UCSD-AML1 (cell line): ENCODE measurements at regions not wholly inside any gene's neighbourhood (a gene's known extent, or its start where the extent isn't known, plus 50 kb on each side); places are given as distances from the start of the nearest gene placed in this dataset.

ENCODE experiments used
- DNase-seq: peaks from one replicate; lab custom pipeline; 2025; ENCODE audit not compliant: unreplicated experiment; lab: John Stamatoyannopoulos, UW

- DNase-seq = no peak
These were observed 144.1 kb upstream of the MGAT5 start for GRCh38 chr2:134109725-134110124.

GRCh38 chr2:134110532-134110931, 143.3 kb upstream of the MGAT5 start:
- DNase-seq = no peak

DNA sequence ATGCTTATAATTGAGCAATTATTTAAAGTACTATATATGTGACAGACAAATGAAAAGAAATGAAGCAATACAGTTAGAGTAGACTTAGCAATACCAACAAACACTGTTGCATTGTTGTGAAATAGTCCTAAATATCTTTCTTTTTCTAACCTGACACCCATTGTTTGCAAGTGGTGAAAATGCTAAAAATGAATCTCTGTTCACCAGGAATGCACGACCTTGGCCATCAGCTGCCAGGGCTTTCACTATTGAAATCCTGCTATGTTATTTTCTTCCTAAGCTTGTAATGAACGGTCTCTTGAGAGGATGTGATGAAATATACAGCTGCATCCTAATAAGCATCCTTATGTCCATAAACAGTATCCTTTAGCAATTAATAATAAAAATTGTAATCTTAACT, 136.2 kb upstream of the MGAT5 start:
- no peak for DNase-seq

GRCh38 chr2:134118279-134119116, 135.4 kb upstream of the MGAT5 start:
- peak; percentile 65 for DNase-seq

DNA sequence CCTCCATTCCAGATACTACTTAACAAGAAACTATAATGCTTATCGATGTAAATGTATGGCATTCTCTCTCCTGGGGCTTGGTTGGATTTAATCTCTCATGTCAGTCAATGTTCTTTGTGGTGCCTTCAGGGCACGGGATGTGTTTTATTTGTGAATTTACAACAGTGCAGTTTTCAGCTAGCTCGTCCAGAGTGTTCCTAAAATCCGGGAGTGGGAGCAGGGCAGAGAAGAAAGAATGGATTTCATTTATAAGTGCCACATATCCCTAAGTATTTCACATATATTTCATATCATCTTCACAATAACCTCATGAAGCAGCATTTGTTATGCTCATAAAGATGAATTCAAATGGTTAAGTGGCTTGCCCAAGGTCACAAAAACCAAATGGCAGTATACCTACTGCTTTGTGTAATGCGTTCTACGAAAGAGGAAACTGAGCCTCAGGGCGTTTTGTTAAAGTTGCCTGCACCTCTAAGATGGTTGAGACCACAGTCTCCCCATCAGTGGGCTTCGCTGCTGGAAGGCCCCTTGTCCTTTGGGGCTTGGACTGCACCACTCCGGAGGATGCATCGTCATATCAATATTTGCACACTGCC, 134.7 kb upstream of the MGAT5 start:
- no peak for DNase-seq

GRCh38 chr2:134119713-134120405, 134.0 kb upstream of the MGAT5 start:
- peak; percentile 90 for DNase-seq

DNA sequence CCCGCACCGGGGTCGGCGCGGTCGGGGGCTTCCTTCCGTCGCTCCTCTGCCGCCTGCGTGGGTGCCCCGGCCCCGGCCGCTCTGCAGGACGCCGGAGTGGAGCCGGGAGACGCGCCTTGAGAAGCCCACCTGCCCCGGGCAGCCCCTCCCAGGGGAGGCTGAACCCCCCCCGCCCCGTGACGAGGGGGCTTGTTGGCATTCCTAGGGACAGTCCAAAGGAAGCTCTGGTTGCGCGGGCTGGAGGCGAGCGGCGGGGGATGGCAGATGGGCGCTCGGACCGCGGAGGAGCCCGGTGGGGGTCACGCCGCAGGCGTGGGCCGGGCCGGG, 133.5 kb upstream of the MGAT5 start:
- DNase-seq = no peak

DNA sequence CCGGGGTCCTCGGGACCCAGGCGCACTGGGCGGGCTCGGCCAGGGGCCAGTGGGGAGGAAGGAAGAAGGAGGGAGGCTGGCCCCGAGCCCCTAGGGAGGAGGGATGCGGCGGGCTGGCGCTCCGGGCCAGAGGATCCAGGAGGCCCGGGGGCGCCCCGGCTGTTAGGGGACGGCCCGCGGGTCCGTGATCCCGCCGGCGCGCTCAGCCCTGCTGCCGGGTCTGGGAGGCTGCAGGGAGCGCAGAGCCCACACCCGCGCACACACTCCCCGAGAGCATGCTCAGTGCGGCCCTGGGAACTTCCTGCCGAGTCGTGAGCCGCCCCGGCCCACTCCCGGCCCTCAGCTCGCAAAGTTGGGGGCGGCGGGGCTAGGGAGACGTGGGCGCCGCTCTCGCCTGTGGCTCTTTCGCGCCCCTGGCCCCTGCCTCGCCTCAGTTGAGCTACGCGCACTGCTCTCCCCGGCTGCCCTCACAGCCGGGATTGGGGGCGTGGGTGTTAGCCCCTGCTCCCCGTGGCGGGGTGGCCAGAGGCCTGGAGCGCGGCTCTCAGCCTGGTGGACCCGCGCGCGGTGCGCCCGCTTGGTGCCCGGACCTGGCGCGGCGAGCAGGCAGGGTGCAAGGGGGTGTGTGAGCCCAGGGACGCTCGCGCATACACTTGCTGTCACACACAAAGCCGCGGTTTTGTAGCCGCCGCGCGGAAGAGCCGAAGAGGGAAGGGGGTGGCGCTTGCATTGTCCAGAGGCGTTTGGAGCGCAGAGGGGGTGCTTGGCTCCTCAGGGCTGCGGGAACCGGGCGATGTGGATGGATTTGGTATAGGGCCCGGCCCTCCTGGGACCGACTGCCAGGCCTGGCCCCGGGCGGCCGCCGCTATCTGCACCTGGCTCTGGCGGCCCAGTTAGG, 132.9 kb upstream of the MGAT5 start:
- peak; percentile 66 for DNase-seq

DNA sequence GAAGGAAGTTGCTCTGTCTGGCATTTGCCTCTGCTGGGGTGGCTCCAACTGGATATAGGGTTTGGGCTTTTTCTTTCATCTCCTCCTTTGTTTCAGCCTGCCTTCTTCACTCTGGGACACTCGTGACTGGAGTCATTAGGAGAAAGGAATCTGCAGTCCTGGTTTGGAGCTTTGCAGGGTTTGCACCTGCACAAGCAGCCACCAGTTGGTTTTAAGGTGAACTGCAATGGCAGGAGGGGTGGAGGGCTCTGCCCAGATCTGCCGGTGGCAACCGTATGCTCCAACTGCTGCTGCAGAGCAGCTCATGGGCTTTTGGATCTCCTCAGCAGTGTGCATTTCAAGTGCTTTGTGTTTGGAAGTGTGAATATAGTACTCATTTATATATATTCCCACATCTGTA, 131.3 kb upstream of the MGAT5 start:
- DNase-seq = no peak

DNA sequence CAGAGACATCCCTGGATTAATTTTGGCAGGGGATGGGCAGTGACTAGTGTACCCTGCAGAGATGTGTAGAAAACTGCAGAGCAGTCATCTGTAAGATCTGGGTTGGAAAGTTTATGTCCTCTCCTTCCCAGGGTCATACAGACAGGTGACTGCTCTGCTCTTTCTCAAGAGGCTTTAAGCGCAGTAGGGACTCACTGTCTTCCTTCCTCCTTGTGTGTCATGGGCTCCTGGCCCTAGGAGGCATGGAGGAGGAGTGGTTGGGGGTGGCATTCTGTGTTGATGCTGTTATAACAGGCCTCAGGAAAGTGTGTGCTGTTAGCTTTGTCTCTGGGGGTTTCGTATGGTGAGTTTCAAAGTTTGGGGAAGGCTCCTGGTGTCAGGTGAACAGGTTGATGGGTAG, 130.5 kb upstream of the MGAT5 start:
- no peak for DNase-seq

GRCh38 chr2:134124047-134124753, 129.7 kb upstream of the MGAT5 start:
- DNase-seq = no peak

DNA sequence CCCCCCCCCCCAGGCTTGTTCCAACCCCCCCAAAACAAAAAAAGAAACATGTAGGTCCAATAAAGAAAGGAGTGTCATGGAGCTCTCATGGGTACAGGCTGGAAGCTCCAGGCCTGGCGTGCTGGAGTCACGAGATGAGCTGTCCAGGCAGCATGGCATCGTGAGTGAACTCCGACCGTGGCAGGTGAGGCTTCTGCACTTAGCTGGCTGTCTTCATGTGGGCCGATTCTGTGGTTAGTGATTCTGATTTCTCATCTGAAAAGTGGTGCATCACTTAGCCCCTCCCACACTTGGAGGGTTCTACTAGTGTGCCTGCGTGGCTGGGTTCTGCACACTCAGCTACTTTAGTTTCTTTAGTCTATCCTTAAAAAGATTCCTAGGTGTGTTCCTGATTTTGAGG, 126.4 kb upstream of the MGAT5 start:
- no peak for DNase-seq

DNA sequence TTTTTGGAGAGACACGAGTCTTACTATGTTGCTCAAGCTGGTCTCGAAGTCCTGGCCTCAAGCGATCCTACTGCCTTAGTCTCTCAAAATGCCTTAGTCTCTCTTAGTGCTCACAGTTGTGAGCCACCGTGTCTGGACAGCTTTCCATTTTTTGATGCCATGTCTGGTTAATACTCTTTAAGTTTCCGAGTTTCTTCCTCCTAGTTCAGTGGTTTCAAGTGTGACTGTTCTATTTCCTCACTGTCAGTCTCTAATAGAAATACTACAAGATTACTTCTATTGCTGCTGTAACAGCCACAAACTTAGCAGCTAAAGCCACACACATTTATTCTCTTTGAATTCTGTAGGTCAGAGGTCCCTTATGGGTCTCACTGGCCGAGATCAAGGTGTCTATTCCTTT, 125.1 kb upstream of the MGAT5 start:
- DNase-seq = no peak

GRCh38 chr2:134129900-134130537, 123.9 kb upstream of the MGAT5 start:
- no peak for DNase-seq

DNA sequence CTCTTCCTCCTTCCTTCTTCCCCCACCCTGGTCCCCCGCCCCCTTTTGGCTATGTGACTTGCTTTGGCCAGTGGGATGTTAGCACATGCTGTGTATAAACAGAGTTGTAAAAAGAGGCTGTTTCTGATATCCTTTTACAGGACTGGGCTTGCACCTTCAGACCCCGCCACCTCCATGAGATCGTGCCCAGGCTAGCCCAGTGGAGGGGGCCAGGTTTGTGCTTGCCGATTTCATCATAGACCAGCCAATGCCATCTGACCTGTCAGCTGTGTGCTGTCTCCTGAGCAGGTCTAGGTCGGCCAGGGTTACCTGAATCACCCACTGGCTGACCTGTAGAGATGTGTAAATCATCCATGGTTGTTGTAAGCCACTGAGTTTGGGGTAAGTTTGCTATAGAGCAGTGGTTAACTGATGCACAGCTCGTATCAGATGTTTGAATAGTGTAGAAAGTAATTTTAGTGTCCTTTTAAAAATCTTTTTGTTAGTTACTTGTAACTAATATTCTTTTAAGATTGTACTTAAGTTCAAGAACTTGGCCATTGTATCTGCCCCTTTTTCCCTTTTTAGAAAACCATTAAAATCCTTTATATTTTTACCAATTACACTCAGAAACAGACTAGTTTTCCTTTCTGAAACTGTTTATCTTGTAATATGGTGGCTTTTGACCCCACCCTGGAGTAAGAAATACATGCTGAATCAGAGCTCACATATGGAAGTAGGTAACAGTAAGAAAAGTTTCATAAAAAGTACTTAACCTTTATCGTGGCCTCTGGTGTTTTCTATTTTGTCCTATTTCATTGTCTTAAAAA, 122.0 kb upstream of the MGAT5 start:
- DNase-seq = no peak

GRCh38 chr2:134132490-134132857, 121.4 kb upstream of the MGAT5 start:
- DNase-seq = no peak

- DNase-seq = no peak
These were observed 120.1 kb upstream of the MGAT5 start for GRCh38 chr2:134133622-134134312.

GRCh38 chr2:134134313-134134706, 119.6 kb upstream of the MGAT5 start:
- no peak for DNase-seq

- no peak for DNase-seq
These were observed 119.0 kb upstream of the MGAT5 start for GRCh38 chr2:134134827-134135226.
